RWPE1 (cell line): ENCODE measurements at regions not wholly inside any gene's neighbourhood (a gene's known extent, or its start where the extent isn't known, plus 50 kb on each side); places are given as distances from the start of the nearest gene placed in this dataset.

Source experiments
- CTCF ChIA-PET: fragments of 350-600 bp; sonication (Branson Sonifier 250); formaldehyde crosslinking; extraction: SDS; loops from one replicate; lab custom pipeline; 2021; lab: Yijun Ruan, JAX
- POLR2A ChIA-PET: fragments of 400-600 bp; formaldehyde crosslinking; extraction: SDS; loops from one replicate; lab custom pipeline; 2020; ENCODE audit warnings: antibody characterized with exemption; ENCODE audit not compliant: low non-redundant PET; lab: Yijun Ruan, JAX
- DNase-seq: peaks from one replicate; pipeline ENCODE4 v3.0.0; 2012; ENCODE audit warnings: low spot score
- H3K27ac ChIP-seq: fragments of 450-650 bp; 2 replicates; pipeline ENCODE4 v1.5.1; 2017
- TF ChIP-seq, protein P1 (sequence below): fragments of 450-650 bp; conservative IDR thresholded peaks from 2 replicates; pipeline ENCODE4 v1.5.1; 2017; ENCODE audit warnings: low read depth, mild to moderate bottlenecking

DNA sequence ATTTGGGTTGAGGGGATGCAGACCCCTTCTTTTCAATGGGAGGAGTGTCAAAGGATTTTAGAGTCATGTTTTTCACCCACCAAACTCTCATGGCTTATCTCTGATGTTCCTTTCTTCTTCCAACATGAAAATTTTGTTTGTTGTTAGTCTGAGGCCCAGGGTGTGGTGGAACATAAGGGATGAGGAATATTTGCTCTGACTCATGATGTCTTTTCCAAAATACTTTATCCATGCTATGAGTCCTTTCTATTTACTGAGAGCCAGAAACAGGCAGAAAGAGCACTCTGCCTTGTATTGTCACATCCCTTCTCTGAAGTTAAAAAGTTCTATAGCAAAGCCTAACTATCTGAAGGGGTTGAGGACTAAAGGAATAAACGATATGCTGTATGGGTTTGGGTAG lies 61.6 kb upstream of the GYPA start:
- DNase-seq: no peak
- TF ChIP-seq, protein P1, sequence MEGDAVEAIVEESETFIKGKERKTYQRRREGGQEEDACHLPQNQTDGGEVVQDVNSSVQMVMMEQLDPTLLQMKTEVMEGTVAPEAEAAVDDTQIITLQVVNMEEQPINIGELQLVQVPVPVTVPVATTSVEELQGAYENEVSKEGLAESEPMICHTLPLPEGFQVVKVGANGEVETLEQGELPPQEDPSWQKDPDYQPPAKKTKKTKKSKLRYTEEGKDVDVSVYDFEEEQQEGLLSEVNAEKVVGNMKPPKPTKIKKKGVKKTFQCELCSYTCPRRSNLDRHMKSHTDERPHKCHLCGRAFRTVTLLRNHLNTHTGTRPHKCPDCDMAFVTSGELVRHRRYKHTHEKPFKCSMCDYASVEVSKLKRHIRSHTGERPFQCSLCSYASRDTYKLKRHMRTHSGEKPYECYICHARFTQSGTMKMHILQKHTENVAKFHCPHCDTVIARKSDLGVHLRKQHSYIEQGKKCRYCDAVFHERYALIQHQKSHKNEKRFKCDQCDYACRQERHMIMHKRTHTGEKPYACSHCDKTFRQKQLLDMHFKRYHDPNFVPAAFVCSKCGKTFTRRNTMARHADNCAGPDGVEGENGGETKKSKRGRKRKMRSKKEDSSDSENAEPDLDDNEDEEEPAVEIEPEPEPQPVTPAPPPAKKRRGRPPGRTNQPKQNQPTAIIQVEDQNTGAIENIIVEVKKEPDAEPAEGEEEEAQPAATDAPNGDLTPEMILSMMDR: no peak
- no peak overlapping the region for H3K27ac ChIP-seq
- ChIA-PET CTCF (no interaction called here), POLR2A (no interaction called here)

DNA sequence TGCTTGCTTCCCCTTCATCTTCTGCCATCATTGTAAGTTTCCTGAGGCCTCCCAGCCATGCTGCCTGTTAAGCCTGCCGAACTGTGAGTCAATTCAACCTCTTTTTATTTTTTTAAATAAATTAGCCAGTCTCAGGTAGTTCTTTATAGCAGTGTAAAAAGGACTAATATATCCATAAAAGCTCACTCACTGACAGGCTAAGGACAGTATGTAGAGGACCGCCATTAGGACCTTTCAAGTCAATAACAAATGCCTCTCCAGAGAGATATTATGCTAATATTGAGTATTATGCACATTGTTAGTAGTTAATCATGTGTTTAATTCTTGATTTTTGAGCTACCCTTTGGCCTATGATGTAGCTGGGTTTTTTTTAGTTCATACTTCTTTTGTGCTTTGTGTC lies 62.6 kb upstream of the GYPA start:
- POLR2A ChIA-PET: no interaction called here
- no peak for DNase-seq

DNA sequence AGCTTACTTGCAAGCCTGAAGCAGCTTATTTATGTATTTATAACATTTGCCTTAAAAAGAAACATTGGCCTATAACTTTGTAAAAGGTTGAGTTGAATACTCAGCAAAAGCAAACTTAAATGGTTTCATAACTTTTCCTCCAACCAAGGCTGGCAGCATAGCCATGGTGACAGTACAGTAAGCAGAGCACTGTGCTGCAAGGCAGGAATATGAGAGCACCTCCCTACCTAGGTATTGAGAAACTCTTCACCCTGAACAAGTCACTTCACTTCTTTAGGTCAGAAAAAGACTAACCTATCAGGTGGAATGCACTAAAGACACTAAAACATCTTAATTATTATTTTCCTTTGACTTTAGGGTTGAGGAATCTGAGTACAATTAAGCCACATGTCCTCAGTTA lies 63.9 kb upstream of the GYPA start:
- DNase-seq: no peak
- CTCF ChIA-PET: no interaction called here
- TF ChIP-seq, protein P1: no peak
- no peak overlapping the region for H3K27ac ChIP-seq
- POLR2A ChIA-PET: no interaction called here

More for the DNA sequence above, 62.6 kb upstream of the GYPA start:
- no peak overlapping the region for H3K27ac ChIP-seq
- CTCF ChIA-PET: no interaction called here
- TF ChIP-seq, protein P1: no peak

DNA sequence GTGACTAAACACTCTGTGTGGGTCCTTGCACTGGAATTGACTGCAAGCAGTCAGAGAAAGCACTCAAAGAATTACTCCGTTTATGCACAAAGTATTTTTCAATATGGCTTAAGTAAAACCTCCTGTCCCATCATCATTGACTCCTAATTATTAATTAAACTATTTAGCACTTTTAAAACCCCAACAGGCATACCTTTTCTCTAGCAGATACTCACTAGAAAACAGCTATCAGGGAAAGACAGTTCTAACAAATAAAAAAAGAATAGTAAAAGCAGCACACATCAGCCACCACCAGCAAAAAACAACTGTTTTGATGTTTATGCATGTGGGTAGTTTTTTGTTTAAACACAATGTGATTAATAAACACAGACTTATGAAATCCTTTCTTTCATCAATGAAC lies 66.2 kb upstream of the GYPA start:
- DNase-seq: no peak
- no peak overlapping the region for H3K27ac ChIP-seq
- ChIA-PET POLR2A (no interaction called here), CTCF (no interaction called here)
- TF ChIP-seq, protein P1: no peak

DNA sequence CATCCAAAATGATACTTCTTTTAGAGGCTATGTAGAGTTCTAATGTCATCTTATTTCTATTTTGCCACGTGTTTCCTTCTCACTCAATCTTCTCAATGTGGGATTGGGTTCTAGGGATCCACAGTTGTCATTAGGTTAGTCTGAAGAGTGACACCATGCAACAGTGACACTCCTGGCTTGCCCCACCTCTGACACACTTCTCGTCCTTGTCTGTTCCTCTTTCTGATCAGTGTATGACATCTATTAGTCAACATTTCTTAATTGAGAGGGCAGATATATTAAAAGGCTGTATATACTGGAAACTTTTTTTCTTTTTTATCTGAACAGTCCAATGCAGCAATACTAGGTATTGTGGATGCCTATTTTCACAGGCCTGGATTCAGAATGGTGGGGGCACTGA lies 67.6 kb upstream of the GYPA start:
- no peak overlapping the region for H3K27ac ChIP-seq
- TF ChIP-seq, protein P1: no peak
- ChIA-PET POLR2A (no interaction called here), CTCF (no interaction called here)
- no peak for DNase-seq

DNA sequence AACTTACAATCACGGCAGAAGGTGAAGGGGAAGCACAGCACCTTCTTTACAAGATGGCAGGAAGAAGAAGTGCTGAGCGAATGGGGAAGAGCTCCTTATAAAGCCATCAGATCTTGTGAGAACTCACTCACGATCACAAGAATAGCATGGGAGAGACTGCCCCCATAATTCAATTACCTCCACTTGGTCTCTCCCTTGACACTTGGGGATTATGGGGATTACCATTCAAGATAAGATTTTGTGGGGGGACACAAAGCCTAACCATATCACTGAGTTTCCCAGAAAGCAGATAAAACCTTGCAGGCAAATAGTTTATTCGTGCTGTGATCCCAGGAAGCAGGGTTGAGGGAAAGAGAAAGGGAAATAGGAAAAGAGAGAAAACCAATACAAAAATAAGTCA lies 69.0 kb upstream of the GYPA start:
- ChIA-PET CTCF (interaction anchor here (0.9 kb wide), 1 partner anchor 53 kb away, joined by 3 read pairs; no protein-coding TSS in a partner anchor), POLR2A (no interaction called here)
- no peak overlapping the region for H3K27ac ChIP-seq
- TF ChIP-seq, protein P1: no peak
- no peak for DNase-seq
